ENCODE measurements at regions not wholly inside any gene's neighbourhood (a gene's known extent, or its start where the extent isn't known, plus 50 kb on each side); places are given as distances from the start of the nearest gene placed in this dataset.

DNA sequence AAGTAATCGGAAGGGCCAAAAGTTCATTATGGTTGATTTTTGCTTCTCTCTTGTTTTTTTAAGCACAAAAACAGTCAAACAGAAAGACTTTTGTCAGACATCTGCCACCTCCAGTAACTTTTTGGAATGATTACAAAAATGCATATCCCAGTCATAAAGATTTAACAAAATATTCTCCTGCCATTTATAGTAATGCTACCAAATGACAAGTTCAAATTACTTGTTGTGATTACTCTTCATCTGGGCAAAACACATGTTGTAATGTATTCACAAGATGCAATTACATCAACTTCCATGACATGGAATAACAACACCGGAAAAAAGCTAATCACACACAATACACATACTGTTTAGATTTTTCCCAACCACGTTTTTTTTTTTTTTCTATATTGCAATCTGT, 1017.5 kb upstream of the TENM4 start:
- TF ChIP-seq EGR1 (IDR thresholded peaks at IDR 0.05; ENCODE audit: low read depth in 2 of 2), result no peak
- TF ChIP-seq, protein P1, sequence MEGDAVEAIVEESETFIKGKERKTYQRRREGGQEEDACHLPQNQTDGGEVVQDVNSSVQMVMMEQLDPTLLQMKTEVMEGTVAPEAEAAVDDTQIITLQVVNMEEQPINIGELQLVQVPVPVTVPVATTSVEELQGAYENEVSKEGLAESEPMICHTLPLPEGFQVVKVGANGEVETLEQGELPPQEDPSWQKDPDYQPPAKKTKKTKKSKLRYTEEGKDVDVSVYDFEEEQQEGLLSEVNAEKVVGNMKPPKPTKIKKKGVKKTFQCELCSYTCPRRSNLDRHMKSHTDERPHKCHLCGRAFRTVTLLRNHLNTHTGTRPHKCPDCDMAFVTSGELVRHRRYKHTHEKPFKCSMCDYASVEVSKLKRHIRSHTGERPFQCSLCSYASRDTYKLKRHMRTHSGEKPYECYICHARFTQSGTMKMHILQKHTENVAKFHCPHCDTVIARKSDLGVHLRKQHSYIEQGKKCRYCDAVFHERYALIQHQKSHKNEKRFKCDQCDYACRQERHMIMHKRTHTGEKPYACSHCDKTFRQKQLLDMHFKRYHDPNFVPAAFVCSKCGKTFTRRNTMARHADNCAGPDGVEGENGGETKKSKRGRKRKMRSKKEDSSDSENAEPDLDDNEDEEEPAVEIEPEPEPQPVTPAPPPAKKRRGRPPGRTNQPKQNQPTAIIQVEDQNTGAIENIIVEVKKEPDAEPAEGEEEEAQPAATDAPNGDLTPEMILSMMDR (IDR thresholded peaks at IDR 0.05; ENCODE audit: low read depth, low read length, missing input control), result no peak
- TF ChIP-seq, protein P2, sequence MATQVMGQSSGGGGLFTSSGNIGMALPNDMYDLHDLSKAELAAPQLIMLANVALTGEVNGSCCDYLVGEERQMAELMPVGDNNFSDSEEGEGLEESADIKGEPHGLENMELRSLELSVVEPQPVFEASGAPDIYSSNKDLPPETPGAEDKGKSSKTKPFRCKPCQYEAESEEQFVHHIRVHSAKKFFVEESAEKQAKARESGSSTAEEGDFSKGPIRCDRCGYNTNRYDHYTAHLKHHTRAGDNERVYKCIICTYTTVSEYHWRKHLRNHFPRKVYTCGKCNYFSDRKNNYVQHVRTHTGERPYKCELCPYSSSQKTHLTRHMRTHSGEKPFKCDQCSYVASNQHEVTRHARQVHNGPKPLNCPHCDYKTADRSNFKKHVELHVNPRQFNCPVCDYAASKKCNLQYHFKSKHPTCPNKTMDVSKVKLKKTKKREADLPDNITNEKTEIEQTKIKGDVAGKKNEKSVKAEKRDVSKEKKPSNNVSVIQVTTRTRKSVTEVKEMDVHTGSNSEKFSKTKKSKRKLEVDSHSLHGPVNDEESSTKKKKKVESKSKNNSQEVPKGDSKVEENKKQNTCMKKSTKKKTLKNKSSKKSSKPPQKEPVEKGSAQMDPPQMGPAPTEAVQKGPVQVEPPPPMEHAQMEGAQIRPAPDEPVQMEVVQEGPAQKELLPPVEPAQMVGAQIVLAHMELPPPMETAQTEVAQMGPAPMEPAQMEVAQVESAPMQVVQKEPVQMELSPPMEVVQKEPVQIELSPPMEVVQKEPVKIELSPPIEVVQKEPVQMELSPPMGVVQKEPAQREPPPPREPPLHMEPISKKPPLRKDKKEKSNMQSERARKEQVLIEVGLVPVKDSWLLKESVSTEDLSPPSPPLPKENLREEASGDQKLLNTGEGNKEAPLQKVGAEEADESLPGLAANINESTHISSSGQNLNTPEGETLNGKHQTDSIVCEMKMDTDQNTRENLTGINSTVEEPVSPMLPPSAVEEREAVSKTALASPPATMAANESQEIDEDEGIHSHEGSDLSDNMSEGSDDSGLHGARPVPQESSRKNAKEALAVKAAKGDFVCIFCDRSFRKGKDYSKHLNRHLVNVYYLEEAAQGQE (IDR thresholded peaks at IDR 0.05), result no peak
- TF ChIP-seq JUND (IDR thresholded peaks at IDR 0.05), result no peak
- TF ChIP-seq RAD21 (IDR thresholded peaks at IDR 0.05), result no peak
- TF ChIP-seq, protein P3, sequence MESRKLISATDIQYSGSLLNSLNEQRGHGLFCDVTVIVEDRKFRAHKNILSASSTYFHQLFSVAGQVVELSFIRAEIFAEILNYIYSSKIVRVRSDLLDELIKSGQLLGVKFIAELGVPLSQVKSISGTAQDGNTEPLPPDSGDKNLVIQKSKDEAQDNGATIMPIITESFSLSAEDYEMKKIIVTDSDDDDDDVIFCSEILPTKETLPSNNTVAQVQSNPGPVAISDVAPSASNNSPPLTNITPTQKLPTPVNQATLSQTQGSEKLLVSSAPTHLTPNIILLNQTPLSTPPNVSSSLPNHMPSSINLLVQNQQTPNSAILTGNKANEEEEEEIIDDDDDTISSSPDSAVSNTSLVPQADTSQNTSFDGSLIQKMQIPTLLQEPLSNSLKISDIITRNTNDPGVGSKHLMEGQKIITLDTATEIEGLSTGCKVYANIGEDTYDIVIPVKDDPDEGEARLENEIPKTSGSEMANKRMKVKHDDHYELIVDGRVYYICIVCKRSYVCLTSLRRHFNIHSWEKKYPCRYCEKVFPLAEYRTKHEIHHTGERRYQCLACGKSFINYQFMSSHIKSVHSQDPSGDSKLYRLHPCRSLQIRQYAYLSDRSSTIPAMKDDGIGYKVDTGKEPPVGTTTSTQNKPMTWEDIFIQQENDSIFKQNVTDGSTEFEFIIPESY (IDR thresholded peaks at IDR 0.05), result no peak
- TF ChIP-seq RXRA (IDR thresholded peaks at IDR 0.05), result no peak
- TF ChIP-seq YY1 (IDR thresholded peaks at IDR 0.05), result no peak
- TF ChIP-seq, protein P4, sequence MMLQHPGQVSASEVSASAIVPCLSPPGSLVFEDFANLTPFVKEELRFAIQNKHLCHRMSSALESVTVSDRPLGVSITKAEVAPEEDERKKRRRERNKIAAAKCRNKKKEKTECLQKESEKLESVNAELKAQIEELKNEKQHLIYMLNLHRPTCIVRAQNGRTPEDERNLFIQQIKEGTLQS (IDR thresholded peaks at IDR 0.05), result no peak

All from liver (tissue), 3 donors.